HepG2 (cell line): ENCODE measurements at regions not wholly inside any gene's neighbourhood (a gene's known extent, or its start where the extent isn't known, plus 50 kb on each side); places are given as distances from the start of the nearest gene placed in this dataset.

Experiments
- ATAC-seq: fragments of 200-7000 bp; cut with Tn5 transposase; 3 replicates; pipeline ENCODE4 v1.9.1; 2020; ENCODE audit warnings: mild to moderate bottlenecking, moderate library complexity
- BruUV-seq: library from RNA; stranded (reverse); fragments of 400-500 nt; replicated peaks from 2 replicates; lab custom pipeline; 2021; lab: Mats Ljungman, UMichigan
- CTCF ChIA-PET: fragments of 300-600 bp; formaldehyde crosslinking; extraction: SDS; loops from one replicate; lab custom pipeline; 2021; ENCODE audit warnings: low total read pairs, inconsistent platforms, low intra/inter-chr PET ratio; lab: Yijun Ruan, JAX
- POLR2A ChIA-PET: fragments of 350-600 bp; sonication (Branson Sonifier 250); formaldehyde crosslinking; loops from one replicate; lab custom pipeline; 2020; ENCODE audit warnings: antibody characterized with exemption, inconsistent platforms; lab: Yijun Ruan, JAX
- DNase-seq: peaks from one replicate; pipeline ENCODE4 v3.0.0-alpha.2; 2015; ENCODE audit warnings: low spot score
- FAIRE-seq: peaks from 3 replicates; lab custom pipeline; 2011; peaks lifted over from hg19 to GRCh38; lab: Jason Lieb, UNC
- H2AFZ ChIP-seq: one replicate; pipeline ENCODE4 v1.6.1; 2011; ENCODE audit warnings: low read length, inconsistent platforms
- H3K27ac ChIP-seq: fragments of 300-600 bp; 3 replicates; pipeline ENCODE4 v1.8.0; 2011; ENCODE audit warnings: mixed run types, mild to moderate bottlenecking, mixed read lengths, low read length, inconsistent platforms; ENCODE audit not compliant: insufficient read depth; ENCODE audit errors: extremely low read length
- H3K27me3 ChIP-seq, 2 experiments: fragments of 200-600 bp in 1 of 2; 2 replicates in 1 of 2; 3 replicates in 1 of 2; pipeline versions ENCODE4 v1.6.0 to v1.8.0; 2011; ENCODE audit warnings: low read length in 2 of 2, mild to moderate bottlenecking in 2 of 2, moderate library complexity in 2 of 2, inconsistent platforms in 1 of 2; ENCODE audit not compliant: insufficient read depth in 2 of 2, control insufficient read depth in 1 of 2
- H3K36me3 ChIP-seq, 2 experiments: fragments of 200-600 bp in 1 of 2; replicated peaks in 1 of 2; 2 replicates in 1 of 2; 3 replicates in 1 of 2; pipeline versions ENCODE4 v1.5.1 to v1.8.0; 2011; ENCODE audit warnings: low read length in 2 of 2, inconsistent platforms in 1 of 2; ENCODE audit not compliant: insufficient read depth in 2 of 2, control insufficient read depth in 1 of 2
- H3K4me1 ChIP-seq: 2 replicates; pipeline ENCODE4 v1.5.1; 2012; ENCODE audit warnings: low read length, inconsistent platforms; ENCODE audit not compliant: insufficient read depth
- H3K4me2 ChIP-seq: 2 replicates; pipeline ENCODE4 v1.6.0; 2011; ENCODE audit warnings: low read depth, low read length, inconsistent platforms
- H3K4me3 ChIP-seq, 3 experiments: fragments of 200-600 bp in 1 of 3; sonication (generic), shearing (Covaris generic) in 1 of 3; replicated peaks in 1 of 3; 2 replicates each; pipeline ENCODE4 v1.5.1; 2011 to 2016; ENCODE audit warnings: low read length in 3 of 3, inconsistent platforms in 2 of 3, low read depth in 2 of 3, mild to moderate bottlenecking in 2 of 3, control low read depth in 1 of 3, mixed read lengths in 1 of 3; ENCODE audit not compliant: insufficient read depth in 1 of 3
- H3K79me2 ChIP-seq: one replicate; pipeline ENCODE4 v1.6.1; 2011; ENCODE audit warnings: low read length, inconsistent platforms; ENCODE audit not compliant: insufficient read depth
- H3K9ac ChIP-seq: 2 replicates; pipeline ENCODE4 v1.6.0; 2011; ENCODE audit warnings: mild to moderate bottlenecking, low read depth, low read length, inconsistent platforms; ENCODE audit not compliant: insufficient read depth
- H3K9me3 ChIP-seq: 2 replicates; pipeline ENCODE4 v1.5.1; 2012; ENCODE audit warnings: mild to moderate bottlenecking, low read length
- H4K20me1 ChIP-seq: 2 replicates; pipeline ENCODE4 v1.6.0; 2011; ENCODE audit warnings: inconsistent platforms, mild to moderate bottlenecking, low read length, moderate library complexity; ENCODE audit not compliant: insufficient read depth
- ATM ChIP-seq: fragments of 450-650 bp; IDR thresholded peaks from 2 replicates; pipeline ENCODE4 v1.7.1; 2017; ENCODE audit warnings: mild to moderate bottlenecking, borderline replicate concordance
- ETV6 ChIP-seq: sonication (generic); formaldehyde crosslinking; conservative IDR thresholded peaks from 2 replicates; pipeline ENCODE4 v1.4.0; 2020; ENCODE audit warnings: missing genetic modification reagents
- HDAC1 ChIP-seq: sonication (generic); formaldehyde crosslinking; IDR thresholded peaks from 2 replicates; pipeline ENCODE4 v1.5.1; 2020; ENCODE audit warnings: mild to moderate bottlenecking, missing genetic modification reagents
- HOXD1 ChIP-seq: sonication (generic); formaldehyde crosslinking; IDR thresholded peaks from 2 replicates; pipeline ENCODE4 v1.5.0; 2020; ENCODE audit warnings: missing genetic modification reagents
- IRX3 ChIP-seq: sonication (generic); formaldehyde crosslinking; IDR thresholded peaks from 2 replicates; pipeline ENCODE4 v1.8.1; 2023; ENCODE audit warnings: mild to moderate bottlenecking, low read depth, missing genetic modification reagents, borderline replicate concordance
- SCMH1 ChIP-seq: sonication (generic); formaldehyde crosslinking; IDR thresholded peaks from 2 replicates; pipeline ENCODE4 v1.9.0; 2021; ENCODE audit warnings: missing genetic modification reagents, mild to moderate bottlenecking, borderline replicate concordance
- WIZ ChIP-seq: sonication (generic); formaldehyde crosslinking; IDR thresholded peaks from 2 replicates; pipeline ENCODE4 v1.5.1; 2020; ENCODE audit warnings: mild to moderate bottlenecking, missing genetic modification reagents
- ZFAT ChIP-seq: sonication (generic); formaldehyde crosslinking; conservative IDR thresholded peaks from 2 replicates; pipeline ENCODE4 v1.8.1; 2023; ENCODE audit warnings: missing genetic modification reagents, inconsistent platforms
- ZNF253 ChIP-seq: sonication (generic); formaldehyde crosslinking; IDR thresholded peaks from 2 replicates; pipeline ENCODE4 v1.8.0; 2022; ENCODE audit warnings: mild to moderate bottlenecking, missing genetic modification reagents, borderline replicate concordance
- ZNF558 ChIP-seq: sonication (generic); formaldehyde crosslinking; IDR thresholded peaks from 2 replicates; pipeline ENCODE4 v1.9.0; 2022; ENCODE audit warnings: mild to moderate bottlenecking, missing genetic modification reagents, borderline replicate concordance
- ZNF569 ChIP-seq: sonication (generic); formaldehyde crosslinking; IDR thresholded peaks from 2 replicates; pipeline ENCODE4 v1.5.0; 2020; ENCODE audit warnings: mild to moderate bottlenecking, missing genetic modification reagents, moderate library complexity, borderline replicate concordance
- WGBS: methylation state at CpG from one replicate; pipeline ENCODE4 v1.1.6; 2017; ENCODE audit warnings: low lambda C conversion rate; 5-methylcytosine and 5-hydroxymethylcytosine counted together
- in situ Hi-C: cut with HindIII; loops from 2 replicates; pipeline ENCODE4 v1.10.0; 2017; ENCODE audit warnings: low pct_unique_long_range_greater_than_20kb; ENCODE audit not compliant: extremely low pct_ligation_motif_present
- intact Hi-C: fragments of 100-400 bp; cut with micrococcal nuclease; formaldehyde crosslinking; loops from one replicate; pipeline ENCODE4 v1.10.0; 2022; ENCODE audit not compliant: unreplicated experiment
- TF ChIP-seq, protein P1 (sequence below): sonication (generic); formaldehyde crosslinking; IDR thresholded peaks from 2 replicates; pipeline ENCODE4 v1.5.0; 2020; ENCODE audit warnings: mild to moderate bottlenecking, missing genetic modification reagents
- TF ChIP-seq, protein P2 (sequence below): sonication (generic); formaldehyde crosslinking; IDR thresholded peaks from 2 replicates; pipeline ENCODE4 v1.5.1; 2020; ENCODE audit warnings: mild to moderate bottlenecking, missing genetic modification reagents, borderline replicate concordance

DNA sequence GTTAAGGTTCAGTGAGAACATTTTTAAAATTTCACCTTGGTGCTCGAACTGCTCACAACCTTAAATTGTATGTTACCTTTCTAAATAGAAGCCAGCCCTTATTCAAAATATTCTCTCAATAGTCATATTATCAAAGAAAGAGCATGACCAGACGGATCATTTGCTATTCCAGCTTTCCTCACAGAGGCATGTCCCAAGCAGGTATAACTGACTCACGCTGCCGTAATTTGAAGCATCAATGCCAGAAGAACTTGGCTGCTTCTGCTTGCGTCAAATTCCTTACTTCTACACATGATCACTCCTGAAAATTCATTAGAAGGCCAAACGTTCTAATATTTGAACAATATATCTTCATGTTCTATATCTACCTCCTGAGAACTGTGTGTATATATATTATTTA is 69.5 kb upstream of the VGLL4 start:
- intact Hi-C loops: no loop called here
- DNase-seq (no peak), ATAC-seq (no peak), FAIRE-seq (no peak)
- Histone ChIP-seq H3K27me3 (no peaks in the 10 kb centered on the region), H3K9me3 (peaks cover 11% of the 10 kb centered on the region; the same call in 1 of the 2 replicates), H4K20me1 (no peaks in the 10 kb centered on the region), H2AFZ (no peak overlapping the region), H3K4me3 (no peak overlapping the region), H3K27ac (no peak overlapping the region), H3K4me2 (no peak overlapping the region), H3K36me3 (no peaks in the 10 kb centered on the region), H3K4me1 (peaks cover 25% of the 10 kb centered on the region), H3K9ac (no peak overlapping the region), H3K79me2 (peaks cover 28% of the 10 kb centered on the region)
- WGBS: 85% methylated on average over 6 of the region's 6 CpGs
- in situ Hi-C loops: no loop called here
- TF ChIP-seq ZNF558 (CRISPR knock-in tag) (no peak), ETV6 (CRISPR knock-in tag) (no peak), WIZ (CRISPR knock-in tag) (no peak), ZNF253 (CRISPR knock-in tag) (no peak), ATM (no peak), ZFAT (no peak), IRX3 (CRISPR knock-in tag) (no peak), HDAC1 (CRISPR knock-in tag) (no peak), ZNF569 (CRISPR knock-in tag) (no peak), HOXD1 (no peak), SCMH1 (CRISPR knock-in tag) (no peak)
- TF ChIP-seq, protein P1, sequence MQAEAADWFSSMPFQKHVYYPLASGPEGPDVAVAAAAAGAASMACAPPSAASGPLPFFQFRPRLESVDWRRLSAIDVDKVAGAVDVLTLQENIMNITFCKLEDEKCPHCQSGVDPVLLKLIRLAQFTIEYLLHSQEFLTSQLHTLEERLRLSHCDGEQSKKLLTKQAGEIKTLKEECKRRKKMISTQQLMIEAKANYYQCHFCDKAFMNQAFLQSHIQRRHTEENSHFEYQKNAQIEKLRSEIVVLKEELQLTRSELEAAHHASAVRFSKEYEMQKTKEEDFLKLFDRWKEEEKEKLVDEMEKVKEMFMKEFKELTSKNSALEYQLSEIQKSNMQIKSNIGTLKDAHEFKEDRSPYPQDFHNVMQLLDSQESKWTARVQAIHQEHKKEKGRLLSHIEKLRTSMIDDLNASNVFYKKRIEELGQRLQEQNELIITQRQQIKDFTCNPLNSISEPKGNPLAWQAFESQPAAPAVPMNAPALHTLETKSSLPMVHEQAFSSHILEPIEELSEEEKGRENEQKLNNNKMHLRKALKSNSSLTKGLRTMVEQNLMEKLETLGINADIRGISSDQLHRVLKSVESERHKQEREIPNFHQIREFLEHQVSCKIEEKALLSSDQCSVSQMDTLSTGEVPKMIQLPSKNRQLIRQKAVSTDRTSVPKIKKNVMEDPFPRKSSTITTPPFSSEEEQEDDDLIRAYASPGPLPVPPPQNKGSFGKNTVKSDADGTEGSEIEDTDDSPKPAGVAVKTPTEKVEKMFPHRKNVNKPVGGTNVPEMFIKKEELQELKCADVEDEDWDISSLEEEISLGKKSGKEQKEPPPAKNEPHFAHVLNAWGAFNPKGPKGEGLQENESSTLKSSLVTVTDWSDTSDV (CRISPR knock-in tag): no peak
- TF ChIP-seq, protein P2, sequence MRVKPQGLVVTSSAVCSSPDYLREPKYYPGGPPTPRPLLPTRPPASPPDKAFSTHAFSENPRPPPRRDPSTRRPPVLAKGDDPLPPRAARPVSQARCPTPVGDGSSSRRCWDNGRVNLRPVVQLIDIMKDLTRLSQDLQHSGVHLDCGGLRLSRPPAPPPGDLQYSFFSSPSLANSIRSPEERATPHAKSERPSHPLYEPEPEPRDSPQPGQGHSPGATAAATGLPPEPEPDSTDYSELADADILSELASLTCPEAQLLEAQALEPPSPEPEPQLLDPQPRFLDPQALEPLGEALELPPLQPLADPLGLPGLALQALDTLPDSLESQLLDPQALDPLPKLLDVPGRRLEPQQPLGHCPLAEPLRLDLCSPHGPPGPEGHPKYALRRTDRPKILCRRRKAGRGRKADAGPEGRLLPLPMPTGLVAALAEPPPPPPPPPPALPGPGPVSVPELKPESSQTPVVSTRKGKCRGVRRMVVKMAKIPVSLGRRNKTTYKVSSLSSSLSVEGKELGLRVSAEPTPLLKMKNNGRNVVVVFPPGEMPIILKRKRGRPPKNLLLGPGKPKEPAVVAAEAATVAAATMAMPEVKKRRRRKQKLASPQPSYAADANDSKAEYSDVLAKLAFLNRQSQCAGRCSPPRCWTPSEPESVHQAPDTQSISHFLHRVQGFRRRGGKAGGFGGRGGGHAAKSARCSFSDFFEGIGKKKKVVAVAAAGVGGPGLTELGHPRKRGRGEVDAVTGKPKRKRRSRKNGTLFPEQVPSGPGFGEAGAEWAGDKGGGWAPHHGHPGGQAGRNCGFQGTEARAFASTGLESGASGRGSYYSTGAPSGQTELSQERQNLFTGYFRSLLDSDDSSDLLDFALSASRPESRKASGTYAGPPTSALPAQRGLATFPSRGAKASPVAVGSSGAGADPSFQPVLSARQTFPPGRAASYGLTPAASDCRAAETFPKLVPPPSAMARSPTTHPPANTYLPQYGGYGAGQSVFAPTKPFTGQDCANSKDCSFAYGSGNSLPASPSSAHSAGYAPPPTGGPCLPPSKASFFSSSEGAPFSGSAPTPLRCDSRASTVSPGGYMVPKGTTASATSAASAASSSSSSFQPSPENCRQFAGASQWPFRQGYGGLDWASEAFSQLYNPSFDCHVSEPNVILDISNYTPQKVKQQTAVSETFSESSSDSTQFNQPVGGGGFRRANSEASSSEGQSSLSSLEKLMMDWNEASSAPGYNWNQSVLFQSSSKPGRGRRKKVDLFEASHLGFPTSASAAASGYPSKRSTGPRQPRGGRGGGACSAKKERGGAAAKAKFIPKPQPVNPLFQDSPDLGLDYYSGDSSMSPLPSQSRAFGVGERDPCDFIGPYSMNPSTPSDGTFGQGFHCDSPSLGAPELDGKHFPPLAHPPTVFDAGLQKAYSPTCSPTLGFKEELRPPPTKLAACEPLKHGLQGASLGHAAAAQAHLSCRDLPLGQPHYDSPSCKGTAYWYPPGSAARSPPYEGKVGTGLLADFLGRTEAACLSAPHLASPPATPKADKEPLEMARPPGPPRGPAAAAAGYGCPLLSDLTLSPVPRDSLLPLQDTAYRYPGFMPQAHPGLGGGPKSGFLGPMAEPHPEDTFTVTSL (CRISPR knock-in tag): no peak
- ChIA-PET POLR2A (no interaction called here), CTCF (no interaction called here)
- no TSS peak for BruUV-seq
